Sigmoid colon (tissue), 6 donors: ENCODE measurements at regions not wholly inside any gene's neighbourhood (a gene's known extent, or its start where the extent isn't known, plus 50 kb on each side); places are given as distances from the start of the nearest gene placed in this dataset.

Experiments used
- DNase-seq: peaks from one replicate; pipeline ENCODE4 v3.0.0-alpha.2; 2019
- H3K27ac ChIP-seq, 4 donors: fragments of 200-600 bp; sonication (generic); one replicate each; pipeline ENCODE4 v1.5.1; 2016 to 2019; ENCODE audit warnings: mild to moderate bottlenecking in 1 of 4
- H3K27me3 ChIP-seq, 3 donors: fragments of 200-600 bp; sonication (generic); one replicate each; pipeline ENCODE4 v1.5.1; 2019; ENCODE audit warnings: mild to moderate bottlenecking in 1 of 3
- H3K36me3 ChIP-seq, 4 donors: fragments of 200-600 bp; sonication (generic); one replicate each; pipeline ENCODE4 v1.5.1; 2016 to 2019
- H3K4me1 ChIP-seq, 4 donors: fragments of 200-600 bp; sonication (generic); one replicate each; pipeline ENCODE4 v1.5.1; 2017 to 2019
- H3K4me3 ChIP-seq, 4 donors: fragments of 200-600 bp; sonication (generic); one replicate each; pipeline ENCODE4 v1.5.1; 2017 to 2019; ENCODE audit warnings: mild to moderate bottlenecking in 2 of 4, moderate library complexity in 1 of 4
- H3K9me3 ChIP-seq, 4 donors: fragments of 200-600 bp in 3 of 4; sonication (generic) in 3 of 4; one replicate each; pipeline versions ENCODE4 v1.5.1 to v1.6.1; 2013 to 2019
- EP300 ChIP-seq, 4 donors: sonication (generic); formaldehyde crosslinking; IDR thresholded peaks; one replicate each; pipeline ENCODE4 v1.6.1; 2017; ENCODE audit warnings: antibody characterized with exemption in 4 of 4
- POLR2A ChIP-seq, 2 donors: fragments of 450-650 bp; IDR thresholded peaks; one replicate each; pipeline ENCODE4 v1.6.1; 2016; ENCODE audit warnings: antibody characterized with exemption in 2 of 2, mild to moderate bottlenecking in 2 of 2, moderate library complexity in 2 of 2
- POLR2AphosphoS5 ChIP-seq, 4 donors: sonication (generic); formaldehyde crosslinking; IDR thresholded peaks; one replicate each; pipeline ENCODE4 v1.6.1; 2017; ENCODE audit warnings: antibody characterized with exemption in 4 of 4
- WGBS, 2 donors: extraction: QIAGEN DNeasy Blood & Tissue Kit; methylation state at CpG; one replicate each; pipeline ENCODE4 v1.1.7; 2013; 5-methylcytosine and 5-hydroxymethylcytosine counted together
- intact Hi-C: fragments of 100-400 bp; cut with DNase I; formaldehyde crosslinking; loops from one replicate; pipeline ENCODE4 v1.15.1; 2023
- TF ChIP-seq, protein P1 (sequence below), 4 experiments: fragments of 450-650 bp in 3 of 4; fragments of 200-600 bp in 1 of 4; IDR thresholded peaks; one replicate each; pipeline ENCODE4 v1.5.1; 2016 to 2019; ENCODE audit warnings: antibody characterized with exemption in 4 of 4, mild to moderate bottlenecking in 3 of 4, moderate library complexity in 2 of 4
- donor health status: healthy with polysubstance abuse.
- donor health status: healthy.

DNA sequence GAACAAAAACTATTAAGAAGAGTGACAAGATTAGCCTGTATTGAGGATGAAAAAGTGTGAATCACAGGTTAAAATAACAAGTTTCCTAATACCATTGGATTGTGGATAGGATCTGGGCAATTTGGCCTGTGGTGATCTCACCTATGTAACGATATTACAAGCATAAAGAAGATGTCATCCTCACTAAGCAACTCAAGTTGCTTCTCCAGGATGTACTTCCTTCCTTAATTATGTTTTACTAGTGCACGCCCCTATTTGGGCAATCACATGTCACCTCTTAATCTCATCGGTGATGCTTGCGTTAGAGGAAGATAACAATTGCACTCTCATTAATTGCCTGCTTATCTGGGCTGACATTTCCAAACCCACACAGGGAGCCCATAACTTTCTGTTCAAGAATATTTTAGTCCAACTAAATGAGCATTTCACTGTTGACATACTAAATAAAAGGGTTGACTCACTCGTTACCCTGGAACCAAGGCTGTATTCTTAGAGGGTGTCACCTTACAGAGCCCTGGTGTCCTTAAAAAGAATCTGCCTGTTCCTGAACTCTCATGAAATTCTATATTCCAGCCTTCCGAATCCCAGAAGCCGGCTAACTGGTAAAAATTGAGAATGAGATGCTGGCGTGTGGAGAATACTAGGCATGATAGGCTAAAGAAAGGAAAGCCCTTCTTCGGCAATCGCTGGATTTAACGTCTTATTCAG, 88.2 kb upstream of the ATXN1 start:
- Histone ChIP-seq H3K27ac (no peak overlapping the region), H3K4me1 (no peaks in the 10 kb centered on the region), H3K4me3 (no peak overlapping the region), H3K36me3 (no peaks in the 10 kb centered on the region), H3K9me3 (no peaks in the 10 kb centered on the region), H3K27me3 (no peaks in the 10 kb centered on the region)
- 63 to 68% methylated on average over 11 of the region's 11 CpGs for WGBS, 2 donors
- intact Hi-C loops, result no loop called here
- TF ChIP-seq EP300 (IDR thresholded peaks at IDR 0.05), result no peak
- TF ChIP-seq, protein P1, sequence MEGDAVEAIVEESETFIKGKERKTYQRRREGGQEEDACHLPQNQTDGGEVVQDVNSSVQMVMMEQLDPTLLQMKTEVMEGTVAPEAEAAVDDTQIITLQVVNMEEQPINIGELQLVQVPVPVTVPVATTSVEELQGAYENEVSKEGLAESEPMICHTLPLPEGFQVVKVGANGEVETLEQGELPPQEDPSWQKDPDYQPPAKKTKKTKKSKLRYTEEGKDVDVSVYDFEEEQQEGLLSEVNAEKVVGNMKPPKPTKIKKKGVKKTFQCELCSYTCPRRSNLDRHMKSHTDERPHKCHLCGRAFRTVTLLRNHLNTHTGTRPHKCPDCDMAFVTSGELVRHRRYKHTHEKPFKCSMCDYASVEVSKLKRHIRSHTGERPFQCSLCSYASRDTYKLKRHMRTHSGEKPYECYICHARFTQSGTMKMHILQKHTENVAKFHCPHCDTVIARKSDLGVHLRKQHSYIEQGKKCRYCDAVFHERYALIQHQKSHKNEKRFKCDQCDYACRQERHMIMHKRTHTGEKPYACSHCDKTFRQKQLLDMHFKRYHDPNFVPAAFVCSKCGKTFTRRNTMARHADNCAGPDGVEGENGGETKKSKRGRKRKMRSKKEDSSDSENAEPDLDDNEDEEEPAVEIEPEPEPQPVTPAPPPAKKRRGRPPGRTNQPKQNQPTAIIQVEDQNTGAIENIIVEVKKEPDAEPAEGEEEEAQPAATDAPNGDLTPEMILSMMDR (IDR thresholded peaks at IDR 0.05), result no peak
- TF ChIP-seq POLR2AphosphoS5 (IDR thresholded peaks at IDR 0.05), result no peak
- TF ChIP-seq POLR2A (IDR thresholded peaks at IDR 0.05), result no peak
- no peak for DNase-seq

DNA sequence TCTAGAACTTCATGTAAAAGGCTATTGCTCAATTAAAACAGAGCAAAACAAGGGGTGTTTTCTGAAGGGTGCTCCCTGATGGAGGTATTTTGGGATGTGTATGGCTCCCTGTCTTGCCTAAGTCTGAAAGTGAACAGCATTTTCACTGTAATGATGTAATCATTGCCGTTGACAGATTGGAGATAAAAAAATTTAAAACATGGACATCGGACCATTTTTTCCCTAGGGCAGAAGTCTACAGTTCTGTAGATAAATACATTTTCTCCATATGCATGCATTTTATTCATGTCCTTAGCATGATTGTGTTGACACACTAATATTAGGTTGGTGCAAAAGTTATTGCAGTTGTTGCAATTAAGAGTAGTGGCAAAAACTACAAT, 85.1 kb upstream of the ATXN1 start:
- Histone ChIP-seq H3K9me3 (no peaks in the 10 kb centered on the region), H3K27ac (no peak overlapping the region), H3K36me3 (no peaks in the 10 kb centered on the region), H3K4me1 (no peaks in the 10 kb centered on the region), H3K27me3 (no peaks in the 10 kb centered on the region), H3K4me3 (no peak overlapping the region)
- TF ChIP-seq EP300 (IDR thresholded peaks at IDR 0.05), result no peak
- no peak for DNase-seq
- intact Hi-C loops, result no loop called here
- 92 to 95% methylated on average over 2 of the region's 2 CpGs for WGBS, 2 donors

DNA sequence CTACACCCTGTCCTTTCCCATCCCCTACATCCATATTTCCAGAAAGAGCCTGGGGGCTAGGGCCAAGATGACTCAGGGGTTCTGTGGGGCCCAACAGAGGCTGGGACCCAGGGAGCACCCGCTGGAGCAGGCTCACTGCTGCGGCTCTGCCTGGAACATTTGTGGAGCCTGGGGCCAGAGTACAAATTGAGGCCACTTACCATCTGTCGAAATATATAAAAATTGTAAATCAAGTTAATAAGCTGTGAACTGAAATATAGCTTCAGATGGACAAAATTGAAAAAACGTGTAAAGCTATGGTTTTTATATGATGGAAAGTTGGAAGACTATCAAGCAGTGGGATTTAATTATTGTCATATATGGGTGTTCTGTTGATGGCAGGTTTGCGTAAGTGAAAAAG, 82.9 kb upstream of the ATXN1 start:
- intact Hi-C loops, result no loop called here
- Histone ChIP-seq H3K36me3 (no peaks in the 10 kb centered on the region), H3K9me3 (no peaks in the 10 kb centered on the region), H3K27ac (no peak overlapping the region), H3K27me3 (no peaks in the 10 kb centered on the region), H3K4me3 (no peak overlapping the region), H3K4me1 (no peaks in the 10 kb centered on the region)
- no peak for DNase-seq
- 85 to 87% methylated on average over 5 of the region's 5 CpGs for WGBS, 2 donors
- TF ChIP-seq, protein P1 (IDR thresholded peaks at IDR 0.05), result no peak
- TF ChIP-seq EP300 (IDR thresholded peaks at IDR 0.05) (no peak), POLR2A (IDR thresholded peaks at IDR 0.05) (no peak), POLR2AphosphoS5 (IDR thresholded peaks at IDR 0.05) (no peak)

- TF ChIP-seq POLR2A (IDR thresholded peaks at IDR 0.05), result no peak
- no peak for TF ChIP-seq POLR2AphosphoS5 (IDR thresholded peaks at IDR 0.05)
- TF ChIP-seq EP300 (IDR thresholded peaks at IDR 0.05), result no peak
- TF ChIP-seq, protein P1 (IDR thresholded peaks at IDR 0.05), result no peak
- no peaks in the 10 kb centered on the region for H3K27me3 ChIP-seq
- H3K4me3 ChIP-seq, result no peak overlapping the region
- no peaks in the 10 kb centered on the region for H3K9me3 ChIP-seq
- no peak overlapping the region for H3K27ac ChIP-seq
- DNase-seq, result no peak
- H3K4me1 ChIP-seq, result no peaks in the 10 kb centered on the region
- 82 to 89% methylated on average over 4 of the region's 4 CpGs for WGBS, 2 donors
- H3K36me3 ChIP-seq, result no peaks in the 10 kb centered on the region
- intact Hi-C loops, result no loop called here
These were observed 81.4 kb upstream of the ATXN1 start for GRCh38 chr6:16842676-16843075.

- Histone ChIP-seq H3K4me3 (no peak overlapping the region), H3K27me3 (no peaks in the 10 kb centered on the region), H3K27ac (no peak overlapping the region), H3K36me3 (no peaks in the 10 kb centered on the region), H3K9me3 (no peaks in the 10 kb centered on the region), H3K4me1 (peaks cover 0 to 6% (median 4%) of the 10 kb centered on the region in 4 donors)
- intact Hi-C loops, result no loop called here
- no peak for DNase-seq
- TF ChIP-seq, protein P1 (IDR thresholded peaks at IDR 0.05), result no peak
- no peak for TF ChIP-seq POLR2AphosphoS5 (IDR thresholded peaks at IDR 0.05)
- no peak for TF ChIP-seq EP300 (IDR thresholded peaks at IDR 0.05)
- TF ChIP-seq POLR2A (IDR thresholded peaks at IDR 0.05), result no peak
- WGBS, 2 donors, result 87 to 91% methylated on average over 7 of the region's 7 CpGs
These were observed 80.0 kb upstream of the ATXN1 start for GRCh38 chr6:16841241-16841640.
